ENCODE measurements at regions not wholly inside any gene's neighbourhood (a gene's known extent, or its start where the extent isn't known, plus 50 kb on each side); places are given as distances from the start of the nearest gene placed in this dataset.

DNA sequence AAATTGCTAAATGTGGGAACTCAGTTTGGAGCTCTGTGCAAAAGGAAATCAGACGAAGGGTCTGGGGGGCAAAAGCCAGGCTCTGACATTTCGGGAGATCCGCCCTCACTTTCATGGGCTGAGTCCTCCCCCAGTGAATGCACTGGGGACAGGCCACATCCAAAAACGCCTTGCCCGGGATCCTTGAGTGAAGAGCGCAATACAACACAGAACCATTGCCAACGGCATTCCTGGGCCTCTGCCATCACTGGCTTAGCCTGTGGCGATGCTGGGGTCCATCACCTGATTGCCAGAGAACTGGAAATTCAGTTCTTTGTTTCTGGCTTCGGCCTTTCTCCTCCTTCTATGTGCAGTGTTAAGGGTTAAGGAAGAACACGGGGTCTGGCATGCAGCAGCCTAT lies 297.9 kb downstream of the SHANK2 start:
- Histone ChIP-seq H3K36me3 (ENCODE audit: insufficient read depth, low read length) (no peaks in the 10 kb centered on the region), H3K9me3 (ENCODE audit: insufficient read depth, low read depth, low read length) (0 out of 2 replicates have a peak, but pooled peaks cover 2% of the 10 kb centered on the region), H3K27me3 (ENCODE audit: insufficient read depth, low read length) (no peaks in the 10 kb centered on the region), H3K9ac (ENCODE audit: low read depth, low read length) (no peak overlapping the region), H3K27ac (ENCODE audit: low read depth, low read length) (no peak overlapping the region), H3K4me3 (ENCODE audit: low read length) (no peak overlapping the region), H3K4me1 (ENCODE audit: insufficient read depth, low read length) (no peaks in the 10 kb centered on the region)
- 89% methylated on average over 10 of the region's 10 CpGs for WGBS
